ENCODE measurements at regions not wholly inside any gene's neighbourhood (a gene's known extent, or its start where the extent isn't known, plus 50 kb on each side); places are given as distances from the start of the nearest gene placed in this dataset.

- TF ChIP-seq CTCF (IDR thresholded peaks at IDR 0.05; ENCODE audit: unreplicated experiment) = no peak
- no peaks in the 10 kb centered on the region for H3K36me3 Mint-ChIP-seq (ENCODE audit: insufficient read depth, unreplicated experiment)
- intact Hi-C loops (cut with micrococcal nuclease) = no loop called here
- CTCF ChIA-PET = no interaction called here
- H3K27me3 Mint-ChIP-seq (ENCODE audit: insufficient read depth, unreplicated experiment) = peaks cover 10% of the 10 kb centered on the region
- no peak overlapping the region for H3K27ac Mint-ChIP-seq (ENCODE audit: low read depth, unreplicated experiment)
- no peaks in the 10 kb centered on the region for H3K9me3 Mint-ChIP-seq (ENCODE audit: unreplicated experiment)
- POLR2A ChIA-PET = no interaction called here
- DNase-seq (ENCODE audit: unreplicated experiment) = no peak
- no TSS peak for BruUV-seq (replicated peaks)
- H3K4me1 Mint-ChIP-seq (ENCODE audit: insufficient read depth, unreplicated experiment) = no peaks in the 10 kb centered on the region
- no peak overlapping the region for H3K4me3 Mint-ChIP-seq (ENCODE audit: unreplicated experiment)
Observed at GRCh38 chr10:57221674-57222073, 860.6 kb upstream of the ZWINT start.

GRCh38 chr10:57218382-57218781, 857.3 kb upstream of the ZWINT start:
- Mint-ChIP-seq H3K4me1 (ENCODE audit: insufficient read depth, unreplicated experiment) (no peaks in the 10 kb centered on the region), H3K36me3 (ENCODE audit: insufficient read depth, unreplicated experiment) (no peaks in the 10 kb centered on the region), H3K9me3 (ENCODE audit: unreplicated experiment) (no peaks in the 10 kb centered on the region), H3K4me3 (ENCODE audit: unreplicated experiment) (no peak overlapping the region), H3K27me3 (ENCODE audit: insufficient read depth, unreplicated experiment) (peaks cover 30% of the 10 kb centered on the region), H3K27ac (ENCODE audit: low read depth, unreplicated experiment) (no peak overlapping the region)
- ChIA-PET POLR2A (no interaction called here), CTCF (no interaction called here)
- BruUV-seq (replicated peaks) = no TSS peak
- DNase-seq (ENCODE audit: unreplicated experiment) = no peak
- TF ChIP-seq CTCF (IDR thresholded peaks at IDR 0.05; ENCODE audit: unreplicated experiment) = no peak
- intact Hi-C loops (cut with micrococcal nuclease) = no loop called here

- no peak for DNase-seq (ENCODE audit: unreplicated experiment)
- intact Hi-C loops (cut with micrococcal nuclease) = no loop called here
- no peaks in the 10 kb centered on the region for H3K36me3 Mint-ChIP-seq (ENCODE audit: insufficient read depth, unreplicated experiment)
Observed at GRCh38 chr10:57202356-57202755, 841.3 kb upstream of the ZWINT start.

GRCh38 chr10:57188846-57189245, 827.8 kb upstream of the ZWINT start:
- no peak overlapping the region for H3K27ac Mint-ChIP-seq (ENCODE audit: low read depth, unreplicated experiment)
- no peak for TF ChIP-seq CTCF (IDR thresholded peaks at IDR 0.05; ENCODE audit: unreplicated experiment)
- no peak overlapping the region for H3K4me3 Mint-ChIP-seq (ENCODE audit: unreplicated experiment)
- ChIA-PET CTCF (no interaction called here), POLR2A (interaction anchor here (1.0 kb wide), 1 partner anchor 11 kb away, joined by 3 read pairs; no protein-coding TSS in a partner anchor)
- no TSS peak for BruUV-seq (replicated peaks)
- H3K4me1 Mint-ChIP-seq (ENCODE audit: insufficient read depth, unreplicated experiment) = no peaks in the 10 kb centered on the region
- H3K27me3 Mint-ChIP-seq (ENCODE audit: insufficient read depth, unreplicated experiment) = peaks cover 44% of the 10 kb centered on the region
- no peaks in the 10 kb centered on the region for H3K36me3 Mint-ChIP-seq (ENCODE audit: insufficient read depth, unreplicated experiment)
- intact Hi-C loops (cut with micrococcal nuclease) = no loop called here
- no peak for DNase-seq (ENCODE audit: unreplicated experiment)
- no peaks in the 10 kb centered on the region for H3K9me3 Mint-ChIP-seq (ENCODE audit: unreplicated experiment)

More at GRCh38 chr10:57202356-57202755, 841.3 kb upstream of the ZWINT start:
- Mint-ChIP-seq H3K27ac (ENCODE audit: low read depth, unreplicated experiment) (no peak overlapping the region), H3K27me3 (ENCODE audit: insufficient read depth, unreplicated experiment) (no peaks in the 10 kb centered on the region), H3K4me3 (ENCODE audit: unreplicated experiment) (no peak overlapping the region), H3K9me3 (ENCODE audit: unreplicated experiment) (no peaks in the 10 kb centered on the region), H3K4me1 (ENCODE audit: insufficient read depth, unreplicated experiment) (no peaks in the 10 kb centered on the region)
- POLR2A ChIA-PET = no interaction called here
- CTCF ChIA-PET = interaction anchor here (0.5 to 1.0 kb wide), 2 partner anchors 9 to 201 kb away, joined by 3 to 5 read pairs; no protein-coding TSS in a partner anchor
- TF ChIP-seq CTCF (IDR thresholded peaks at IDR 0.05; ENCODE audit: unreplicated experiment) = no peak
- BruUV-seq (replicated peaks) = no TSS peak

All from MCF 10A (cell line).